ENCODE measurements at regions not wholly inside any gene's neighbourhood (a gene's known extent, or its start where the extent isn't known, plus 50 kb on each side); places are given as distances from the start of the nearest gene placed in this dataset.

GRCh38 chr7:93779115-93779514, 111.4 kb downstream of the TFPI2 start:
- WGBS (ENCODE audit: low lambda C conversion rate), result 2% methylated on average over 3 of the region's 3 CpGs
- H3K4me3 ChIP-seq (replicated peaks in 1 of 3; ENCODE audit: insufficient read depth in 1 of 3, low read depth in 2 of 3, low read length in 3 of 3), result no peak overlapping the region
- no peaks in the 10 kb centered on the region for H3K4me1 ChIP-seq (ENCODE audit: insufficient read depth, low read length)
- no peaks in the 10 kb centered on the region for H3K9me3 ChIP-seq (ENCODE audit: low read length)
- no peak overlapping the region for H3K27ac ChIP-seq (ENCODE audit: extremely low read length, insufficient read depth, low read length)
- no peaks in the 10 kb centered on the region for H3K79me2 ChIP-seq (ENCODE audit: insufficient read depth, low read length)
- ChIA-PET CTCF (ENCODE audit: low intra/inter-chr PET ratio, low total read pairs) (no interaction called here), POLR2A (no interaction called here)
- in situ Hi-C loops (cut with HindIII; ENCODE audit: extremely low pct_ligation_motif_present, low pct_unique_long_range_greater_than_20kb), result no loop called here
- BruUV-seq (replicated peaks), result no TSS peak
- FAIRE-seq, result no peak
- no peaks in the 10 kb centered on the region; a peak in 1 of 5 replicates for H3K27me3 ChIP-seq (ENCODE audit: control insufficient read depth in 1 of 2, insufficient read depth in 2 of 2, low read length in 2 of 2)
- no peak for ATAC-seq
- H3K9ac ChIP-seq (ENCODE audit: insufficient read depth, low read depth, low read length), result no peak overlapping the region
- H3K36me3 ChIP-seq (replicated peaks in 1 of 2; ENCODE audit: control insufficient read depth in 1 of 2, insufficient read depth in 2 of 2, low read length in 2 of 2), result no peaks in the 10 kb centered on the region
- H4K20me1 ChIP-seq (ENCODE audit: insufficient read depth, low read length), result no peaks in the 10 kb centered on the region
- no peak overlapping the region for H2AFZ ChIP-seq (ENCODE audit: low read length)
- no peak overlapping the region for H3K4me2 ChIP-seq (ENCODE audit: low read depth, low read length)
- intact Hi-C loops (cut with micrococcal nuclease; ENCODE audit: unreplicated experiment), result no loop called here
- no peak for DNase-seq (ENCODE audit: low spot score)
- TF ChIP-seq AKAP8 (CRISPR knock-in tag; IDR thresholded peaks at IDR 0.05) (no peak), KDM1A (CRISPR knock-in tag; IDR thresholded peaks at IDR 0.05) (no peak), NFE2L2 (IDR thresholded peaks at IDR 0.05; ENCODE audit: low read length) (no peak), ZBTB43 (CRISPR knock-in tag; conservative IDR thresholded peaks at IDR 0.05) (no peak), PAX8 (CRISPR knock-in tag; IDR thresholded peaks at IDR 0.05; ENCODE audit: borderline replicate concordance) (no peak), BRD4 (CRISPR knock-in tag; IDR thresholded peaks at IDR 0.05) (no peak), ZNF407 (CRISPR knock-in tag; IDR thresholded peaks at IDR 0.05; ENCODE audit: not compliant biosample characterization) (no peak), PLRG1 (conservative IDR thresholded peaks at IDR 0.05) (no peak), RCOR2 (CRISPR knock-in tag; IDR thresholded peaks at IDR 0.05) (no peak), MXD1 (CRISPR knock-in tag; IDR thresholded peaks at IDR 0.05) (no peak), ZSCAN9 (CRISPR knock-in tag; IDR thresholded peaks at IDR 0.05; ENCODE audit: borderline replicate concordance) (no peak), CBX2 (IDR thresholded peaks at IDR 0.05; ENCODE audit: low read depth, low read length) (no peak), CBX2 (CRISPR knock-in tag; IDR thresholded peaks at IDR 0.05; ENCODE audit: low read depth) (no peak), HNF1B (CRISPR knock-in tag; IDR thresholded peaks at IDR 0.05) (no peak), HNRNPLL (IDR thresholded peaks at IDR 0.05; ENCODE audit: low read depth, low read length, poor library complexity, severe bottlenecking) (no peak), IKZF1 (IDR thresholded peaks at IDR 0.05) (no peak)

Measured in HepG2 (cell line).